Inflammatory macrophage (primary cell): ENCODE measurements at regions not wholly inside any gene's neighbourhood (a gene's known extent, or its start where the extent isn't known, plus 50 kb on each side); places are given as distances from the start of the nearest gene placed in this dataset.

Experiments
- DNase-seq, 2 donors: peaks; one replicate each; pipeline ENCODE4 v3.0.0-alpha.2; 2020 to 2022

GRCh38 chr22:49600891-49601431 is 226.7 kb downstream of the BRD1 start:
- DNase-seq = no peak

- no peak for DNase-seq
These were observed 227.2 kb downstream of the BRD1 start for GRCh38 chr22:49600468-49600867.

GRCh38 chr22:49599691-49600455 is 227.8 kb downstream of the BRD1 start:
- DNase-seq = no peak

- peak in 1 of 2 donors; percentile 61 for DNase-seq
These were observed 228.6 kb downstream of the BRD1 start for GRCh38 chr22:49599039-49599438.

- no peak for DNase-seq
These were observed 229.3 kb downstream of the BRD1 start for GRCh38 chr22:49598338-49598737.

GRCh38 chr22:49597428-49598039 is 230.1 kb downstream of the BRD1 start:
- no peak for DNase-seq

GRCh38 chr22:49595465-49596078 is 232.1 kb downstream of the BRD1 start:
- no peak for DNase-seq

GRCh38 chr22:49594078-49594477 is 233.6 kb downstream of the BRD1 start:
- DNase-seq = no peak

- no peak for DNase-seq
These were observed 234.2 kb downstream of the BRD1 start for GRCh38 chr22:49593509-49593908.

GRCh38 chr22:49592780-49593501 is 234.7 kb downstream of the BRD1 start:
- DNase-seq = no peak

- DNase-seq = no peak
These were observed 236.7 kb downstream of the BRD1 start for GRCh38 chr22:49590851-49591445.

GRCh38 chr22:49590381-49590780 is 237.3 kb downstream of the BRD1 start:
- DNase-seq = no peak

- DNase-seq = no peak
These were observed 237.9 kb downstream of the BRD1 start for GRCh38 chr22:49589811-49590210.

GRCh38 chr22:49589301-49589700 is 238.4 kb downstream of the BRD1 start:
- no peak for DNase-seq

- DNase-seq = no peak
These were observed 238.9 kb downstream of the BRD1 start for GRCh38 chr22:49588739-49589138.

- no peak for DNase-seq
These were observed 239.7 kb downstream of the BRD1 start for GRCh38 chr22:49587987-49588386.

GRCh38 chr22:49587421-49587820 is 240.3 kb downstream of the BRD1 start:
- DNase-seq = no peak

GRCh38 chr22:49586873-49587272 is 240.8 kb downstream of the BRD1 start:
- DNase-seq = no peak

- DNase-seq = no peak
These were observed 241.4 kb downstream of the BRD1 start for GRCh38 chr22:49586244-49586748.

GRCh38 chr22:49585461-49586243 is 242.0 kb downstream of the BRD1 start:
- no peak for DNase-seq

- DNase-seq = no peak
These were observed 243.7 kb downstream of the BRD1 start for GRCh38 chr22:49583886-49584505.
